K562 (cell line): ENCODE measurements at regions not wholly inside any gene's neighbourhood (a gene's known extent, or its start where the extent isn't known, plus 50 kb on each side); places are given as distances from the start of the nearest gene placed in this dataset.
A peak's percentile ranks its signal among the peaks of the same experiment; 100 is the strongest.

Source experiments
- ATF7 ChIP-seq: fragments of 450-650 bp; IDR thresholded peaks from 2 replicates; pipeline ENCODE4 v1.7.1; 2014; ENCODE audit warnings: mild to moderate bottlenecking, moderate library complexity
- C11orf30 ChIP-seq: fragments of 450-650 bp; IDR thresholded peaks from 2 replicates; pipeline ENCODE4 v1.6.1; 2016; ENCODE audit warnings: low read depth, mild to moderate bottlenecking
- FOXJ2 ChIP-seq: fragments of 200-800 bp; sonication (Bioruptor generic); IDR thresholded peaks from 2 replicates; pipeline ENCODE4 v1.6.1; 2016; ENCODE audit warnings: missing genetic modification characterization, missing compliant biosample characterization
- GABPB1 ChIP-seq: sonication (generic); formaldehyde crosslinking; IDR thresholded peaks from 2 replicates; pipeline ENCODE4 v1.8.0; 2022; ENCODE audit warnings: mild to moderate bottlenecking, missing genetic modification reagents
- NCOR1 ChIP-seq: fragments of 450-650 bp; IDR thresholded peaks from 2 replicates; pipeline ENCODE4 v1.6.1; 2016; ENCODE audit warnings: mild to moderate bottlenecking, moderate library complexity
- NKRF ChIP-seq: fragments of 450-650 bp; IDR thresholded peaks from 2 replicates; pipeline ENCODE4 v1.6.1; 2016; ENCODE audit warnings: borderline replicate concordance
- POLR2AphosphoS5 ChIP-seq: IDR thresholded peaks from 2 replicates; pipeline ENCODE4 v1.6.1; 2011; ENCODE audit warnings: mild to moderate bottlenecking, low read depth, low read length, moderate library complexity; ENCODE audit not compliant: control insufficient read depth, insufficient read depth
- POLR2H ChIP-seq: IDR thresholded peaks from 2 replicates; pipeline ENCODE4 v1.6.1; 2016; ENCODE audit warnings: missing genetic modification characterization, low read depth, mild to moderate bottlenecking, control low read depth, missing compliant biosample characterization, moderate library complexity
- POLR3G ChIP-seq: IDR thresholded peaks from 2 replicates; pipeline ENCODE4 v1.6.1; 2011; ENCODE audit not compliant: insufficient read length, insufficient replicate concordance; ENCODE audit errors: extremely low read depth
- PYGO2 ChIP-seq: fragments of 450-650 bp; IDR thresholded peaks from 2 replicates; pipeline ENCODE4 v1.6.1; 2016; ENCODE audit warnings: mild to moderate bottlenecking, missing genetic modification characterization, moderate library complexity, missing compliant biosample characterization
- SNRNP70 ChIP-seq: fragments of 200-400 bp; formaldehyde crosslinking; optimal IDR thresholded peaks from 2 replicates; pipeline ENCODE3; 2017; ENCODE audit warnings: low read depth, low read length
- THRAP3 ChIP-seq: fragments of 450-650 bp; IDR thresholded peaks from 2 replicates; pipeline ENCODE4 v1.6.1; 2016; ENCODE audit warnings: mild to moderate bottlenecking, inconsistent platforms, borderline replicate concordance
- TRIM24 ChIP-seq, 2 experiments: fragments of 450-650 bp; IDR thresholded peaks; 2 replicates each; pipeline ENCODE4 v1.6.1; 2016
- U2AF2 ChIP-seq: fragments of 200-400 bp; formaldehyde crosslinking; optimal IDR thresholded peaks from 2 replicates; pipeline ENCODE3; 2017; ENCODE audit warnings: low read depth, mild to moderate bottlenecking, low read length
- USF1 ChIP-seq: sonication (generic); formaldehyde crosslinking; IDR thresholded peaks from 2 replicates; pipeline ENCODE4 v1.9.0; 2022; ENCODE audit warnings: mild to moderate bottlenecking, missing genetic modification reagents
- ZMIZ1 ChIP-seq, 2 experiments: fragments of 150-350 bp in 1 of 2; IDR thresholded peaks; 2 replicates each; pipeline ENCODE4 v1.6.1; 2012 to 2016; ENCODE audit warnings: low read depth in 2 of 2, low read length in 2 of 2, mild to moderate bottlenecking in 1 of 2, moderate library complexity in 1 of 2
- ZNF311 ChIP-seq: fragments of 250-450 bp; sonication (Bioruptor Pico); IDR thresholded peaks from 2 replicates; pipeline ENCODE4 v1.4.0; 2020; ENCODE audit warnings: mild to moderate bottlenecking, moderate library complexity
- ZNF592 ChIP-seq: fragments of 450-650 bp; IDR thresholded peaks from 2 replicates; pipeline ENCODE4 v1.6.1; 2017; ENCODE audit warnings: antibody characterized with exemption, mild to moderate bottlenecking

- no peak for TF ChIP-seq POLR3G
- TF ChIP-seq USF1 (CRISPR knock-in tag), result peak; percentile 89
- no peak for TF ChIP-seq U2AF2
- TF ChIP-seq THRAP3, result no peak
- TF ChIP-seq GABPB1 (CRISPR knock-in tag), result no peak
- TF ChIP-seq POLR2H (tag), result no peak
- TF ChIP-seq PYGO2 (tag), result 0 out of 2 replicates have a peak, but pooled peaks have one; percentile 28
- peak in 1 of 2 experiments; percentile 77; a peak in 2 of 4 replicates for TF ChIP-seq ZMIZ1 (IDR thresholded peaks at IDR 0.05; ENCODE audit: low read depth in 2 of 2, low read length in 2 of 2)
- no peak for TF ChIP-seq ZNF311 (CRISPR knock-in tag)
- TF ChIP-seq NCOR1, result peak; percentile 86
- TF ChIP-seq POLR2AphosphoS5, result peak; percentile 76
- TF ChIP-seq SNRNP70, result no peak
- peak; percentile 51 to 70 for TF ChIP-seq TRIM24 (IDR thresholded peaks at IDR 0.05)
- TF ChIP-seq ZNF592, result no peak
- peak; percentile 73 for TF ChIP-seq ATF7
- TF ChIP-seq NKRF, result no peak
- TF ChIP-seq C11orf30, result peak; percentile 83
- peak; percentile 99 for TF ChIP-seq FOXJ2
Observed at GRCh38 chr2:41922177-41922576, 125.6 kb upstream of the PKDCC start (continued).
